Kasumi-1 (cell line): ENCODE measurements at regions not wholly inside any gene's neighbourhood (a gene's known extent, or its start where the extent isn't known, plus 50 kb on each side); places are given as distances from the start of the nearest gene placed in this dataset.
A peak's percentile ranks its signal among the peaks of the same experiment; 100 is the strongest.
"Not testable (repeated sequence)": the region's sequence is repeated elsewhere in the genome, so short reads cannot be mapped to it uniquely, and the experiment has no call there.

Source experiments
- DNase-seq, 2 experiments: peaks; one replicate each; lab custom pipeline; 2025; lab: John Stamatoyannopoulos, UW

- no peak for DNase-seq
Observed at GRCh38 chr2:131828164-131828561, 300.5 kb downstream of the CCDC74A start.

- DNase-seq = not testable (repeated sequence)
Observed at GRCh38 chr2:131828633-131829455, 301.2 kb downstream of the CCDC74A start.

- not testable (repeated sequence) for DNase-seq
Observed at GRCh38 chr2:131829456-131830241, 302.0 kb downstream of the CCDC74A start.

- DNase-seq = not testable (repeated sequence)
Observed at GRCh38 chr2:131830242-131830945, 302.7 kb downstream of the CCDC74A start.

- DNase-seq = not testable (repeated sequence)
Observed at GRCh38 chr2:131830946-131831310, 303.2 kb downstream of the CCDC74A start.

- not testable (repeated sequence) for DNase-seq
Observed at GRCh38 chr2:131831450-131832208, 303.9 kb downstream of the CCDC74A start.

GRCh38 chr2:131832209-131832780 is 304.6 kb downstream of the CCDC74A start:
- not testable (repeated sequence) for DNase-seq

- DNase-seq = not testable (repeated sequence)
Observed at GRCh38 chr2:131832917-131833316, 305.2 kb downstream of the CCDC74A start.

- DNase-seq = not testable (repeated sequence)
Observed at GRCh38 chr2:131833367-131834202, 305.9 kb downstream of the CCDC74A start.

- DNase-seq = not testable (repeated sequence)
Observed at GRCh38 chr2:131834203-131835020, 306.7 kb downstream of the CCDC74A start.

- DNase-seq = not testable (repeated sequence)
Observed at GRCh38 chr2:131835022-131835421, 307.3 kb downstream of the CCDC74A start.

GRCh38 chr2:131835621-131836091 is 308.0 kb downstream of the CCDC74A start:
- DNase-seq = no peak

GRCh38 chr2:131836116-131836515 is 308.4 kb downstream of the CCDC74A start:
- DNase-seq = not testable (repeated sequence)

- DNase-seq = not testable (repeated sequence)
Observed at GRCh38 chr2:131844044-131844443, 316.4 kb downstream of the CCDC74A start.

- DNase-seq = not testable (repeated sequence)
Observed at GRCh38 chr2:131856202-131856601, 305.6 kb downstream of the ANKRD30BL start.

- peak; percentile 21 to 26 for DNase-seq
Observed at GRCh38 chr2:131858197-131858596, 303.6 kb downstream of the ANKRD30BL start.
